Keratinocyte (primary cell): ENCODE measurements at regions not wholly inside any gene's neighbourhood (a gene's known extent, or its start where the extent isn't known, plus 50 kb on each side); places are given as distances from the start of the nearest gene placed in this dataset.

ENCODE experiments used
- DNase-seq: peaks from one replicate; pipeline ENCODE4 v3.0.0-alpha.2; 2011; ENCODE audit warnings: low read depth, missing footprints, low spot score
- FAIRE-seq: peaks from 2 replicates; lab custom pipeline; 2011; peaks lifted over from hg19 to GRCh38; lab: Jason Lieb, UNC
- H2AFZ ChIP-seq: 2 replicates; pipeline ENCODE4 v1.6.0; 2012; ENCODE audit warnings: low read length, control low read depth, inconsistent platforms; ENCODE audit not compliant: control insufficient read depth
- H3K27ac ChIP-seq: 2 replicates; pipeline ENCODE4 v1.5.1; 2011; ENCODE audit warnings: low read length; ENCODE audit not compliant: control insufficient read depth, insufficient read depth
- H3K27me3 ChIP-seq: 3 replicates; pipeline ENCODE4 v1.6.0; 2011; ENCODE audit warnings: low read length; ENCODE audit not compliant: control insufficient read depth, insufficient read depth; ENCODE audit errors: extremely low read depth
- H3K36me3 ChIP-seq, 2 experiments: 2 replicates in 1 of 2; 3 replicates in 1 of 2; pipeline ENCODE4 v1.5.1; 2011; ENCODE audit warnings: low read length in 2 of 2, mild to moderate bottlenecking in 1 of 2; ENCODE audit not compliant: control insufficient read depth in 2 of 2, insufficient read depth in 2 of 2; ENCODE audit errors: extremely low read depth in 1 of 2
- H3K4me1 ChIP-seq: 3 replicates; pipeline ENCODE4 v1.5.1; 2011; ENCODE audit warnings: low read length; ENCODE audit not compliant: control insufficient read depth, insufficient read depth; ENCODE audit errors: extremely low read depth
- H3K4me2 ChIP-seq: 3 replicates; pipeline ENCODE4 v1.6.0; 2011; ENCODE audit warnings: low read depth, low read length; ENCODE audit not compliant: control insufficient read depth, insufficient read depth; ENCODE audit errors: extremely low read depth
- H3K4me3 ChIP-seq, 3 experiments: fragments of 200-600 bp in 1 of 3; sonication (generic) in 1 of 3; 2 replicates in 2 of 3; 3 replicates in 1 of 3; pipeline ENCODE4 v1.5.1; 2011 to 2016; ENCODE audit warnings: low read length in 3 of 3, mild to moderate bottlenecking in 3 of 3, control low read depth in 2 of 3, inconsistent platforms in 1 of 3, low read depth in 1 of 3, mixed read lengths in 1 of 3, mixed run types in 1 of 3, moderate library complexity in 1 of 3; ENCODE audit not compliant: control insufficient read depth in 2 of 3, insufficient read depth in 2 of 3; ENCODE audit errors: extremely low read depth in 1 of 3
- H3K79me2 ChIP-seq: 2 replicates; pipeline ENCODE4 v1.6.0; 2012; ENCODE audit warnings: low read length; ENCODE audit not compliant: control insufficient read depth, insufficient read depth
- H3K9ac ChIP-seq: 3 replicates; pipeline ENCODE4 v1.6.0; 2011; ENCODE audit warnings: low read length; ENCODE audit not compliant: control insufficient read depth, insufficient read depth; ENCODE audit errors: extremely low read depth
- H3K9me1 ChIP-seq: 3 replicates; pipeline ENCODE4 v1.6.0; 2011; ENCODE audit warnings: low read length; ENCODE audit not compliant: control insufficient read depth, insufficient read depth; ENCODE audit errors: extremely low read depth
- H3K9me3 ChIP-seq: 2 replicates; pipeline ENCODE4 v1.5.1; 2012; ENCODE audit warnings: low read depth, low read length; ENCODE audit not compliant: control insufficient read depth
- H4K20me1 ChIP-seq: 3 replicates; pipeline ENCODE4 v1.6.0; 2011; ENCODE audit warnings: low read length; ENCODE audit not compliant: control insufficient read depth, insufficient read depth; ENCODE audit errors: extremely low read depth
- EZH2 ChIP-seq: IDR thresholded peaks from one replicate; pipeline ENCODE4 v1.6.1; 2012; ENCODE audit warnings: inconsistent platforms, mild to moderate bottlenecking, low read length, moderate library complexity
- dilution Hi-C: fragments of 300-500 bp; cut with MboI; formaldehyde crosslinking; loops from one replicate; pipeline ENCODE4 v1.7.0; 2020; ENCODE audit warnings: low sequenced_read_pairs; ENCODE audit not compliant: extremely low pct_ligation_motif_present
- TF ChIP-seq, protein P1 (sequence below), 3 experiments: IDR thresholded peaks in 1 of 3; conservative IDR thresholded peaks in 1 of 3; optimal IDR thresholded peaks in 1 of 3; 2 replicates in 2 of 3; 3 replicates in 1 of 3; pipeline versions ENCODE3 to v1.5.1; 2011; ENCODE audit warnings: low read length in 3 of 3, mild to moderate bottlenecking in 3 of 3, moderate library complexity in 2 of 3, control low read depth in 1 of 3, inconsistent platforms in 1 of 3; ENCODE audit not compliant: insufficient read depth in 2 of 3; ENCODE audit errors: extremely low read depth in 1 of 3

DNA sequence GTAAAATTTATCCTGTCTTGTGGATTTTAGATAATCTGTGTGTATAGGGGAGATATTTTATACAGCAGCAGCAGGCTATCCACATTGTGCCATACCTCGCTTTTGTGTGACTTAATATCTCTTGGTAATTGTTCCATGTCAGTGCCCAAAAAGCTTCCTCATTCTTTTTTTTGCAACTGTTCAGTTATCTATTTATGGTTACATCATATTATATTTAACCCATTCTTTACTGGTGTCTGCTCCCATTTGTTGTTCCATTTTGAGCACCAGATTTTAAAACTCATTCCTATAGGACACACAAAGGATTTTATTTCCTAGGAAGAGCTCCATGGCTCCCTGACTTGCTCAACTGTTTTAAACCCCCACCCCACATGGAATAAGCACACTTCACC is 86.3 kb upstream of the RASGRP1 start:
- no peaks in the 10 kb centered on the region for H3K9me1 ChIP-seq
- H3K4me2 ChIP-seq = peak overlapping the region; percentile 61
- no peak for DNase-seq
- no peak overlapping the region for H2AFZ ChIP-seq
- TF ChIP-seq, protein P1, sequence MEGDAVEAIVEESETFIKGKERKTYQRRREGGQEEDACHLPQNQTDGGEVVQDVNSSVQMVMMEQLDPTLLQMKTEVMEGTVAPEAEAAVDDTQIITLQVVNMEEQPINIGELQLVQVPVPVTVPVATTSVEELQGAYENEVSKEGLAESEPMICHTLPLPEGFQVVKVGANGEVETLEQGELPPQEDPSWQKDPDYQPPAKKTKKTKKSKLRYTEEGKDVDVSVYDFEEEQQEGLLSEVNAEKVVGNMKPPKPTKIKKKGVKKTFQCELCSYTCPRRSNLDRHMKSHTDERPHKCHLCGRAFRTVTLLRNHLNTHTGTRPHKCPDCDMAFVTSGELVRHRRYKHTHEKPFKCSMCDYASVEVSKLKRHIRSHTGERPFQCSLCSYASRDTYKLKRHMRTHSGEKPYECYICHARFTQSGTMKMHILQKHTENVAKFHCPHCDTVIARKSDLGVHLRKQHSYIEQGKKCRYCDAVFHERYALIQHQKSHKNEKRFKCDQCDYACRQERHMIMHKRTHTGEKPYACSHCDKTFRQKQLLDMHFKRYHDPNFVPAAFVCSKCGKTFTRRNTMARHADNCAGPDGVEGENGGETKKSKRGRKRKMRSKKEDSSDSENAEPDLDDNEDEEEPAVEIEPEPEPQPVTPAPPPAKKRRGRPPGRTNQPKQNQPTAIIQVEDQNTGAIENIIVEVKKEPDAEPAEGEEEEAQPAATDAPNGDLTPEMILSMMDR (optimal IDR thresholded peaks at IDR 0.05 in 1 of 3, IDR thresholded peaks at IDR 0.05 in 1 of 3, conservative IDR thresholded peaks at IDR 0.05 in 1 of 3; ENCODE audit: extremely low read depth in 1 of 3, insufficient read depth in 2 of 3, low read length in 3 of 3) = no peak
- no peak for TF ChIP-seq EZH2
- no peaks in the 10 kb centered on the region for H3K27me3 ChIP-seq
- no peak for FAIRE-seq
- H3K36me3 ChIP-seq = no peaks in the 10 kb centered on the region
- no peak overlapping the region for H3K4me3 ChIP-seq
- no peaks in the 10 kb centered on the region for H3K9me3 ChIP-seq
- dilution Hi-C loops = no loop called here
- H3K27ac ChIP-seq = no peak overlapping the region
- H3K4me1 ChIP-seq = peaks cover 28% of the 10 kb centered on the region
- H3K9ac ChIP-seq = no peak overlapping the region
- H4K20me1 ChIP-seq = no peaks in the 10 kb centered on the region
- no peaks in the 10 kb centered on the region for H3K79me2 ChIP-seq

DNA sequence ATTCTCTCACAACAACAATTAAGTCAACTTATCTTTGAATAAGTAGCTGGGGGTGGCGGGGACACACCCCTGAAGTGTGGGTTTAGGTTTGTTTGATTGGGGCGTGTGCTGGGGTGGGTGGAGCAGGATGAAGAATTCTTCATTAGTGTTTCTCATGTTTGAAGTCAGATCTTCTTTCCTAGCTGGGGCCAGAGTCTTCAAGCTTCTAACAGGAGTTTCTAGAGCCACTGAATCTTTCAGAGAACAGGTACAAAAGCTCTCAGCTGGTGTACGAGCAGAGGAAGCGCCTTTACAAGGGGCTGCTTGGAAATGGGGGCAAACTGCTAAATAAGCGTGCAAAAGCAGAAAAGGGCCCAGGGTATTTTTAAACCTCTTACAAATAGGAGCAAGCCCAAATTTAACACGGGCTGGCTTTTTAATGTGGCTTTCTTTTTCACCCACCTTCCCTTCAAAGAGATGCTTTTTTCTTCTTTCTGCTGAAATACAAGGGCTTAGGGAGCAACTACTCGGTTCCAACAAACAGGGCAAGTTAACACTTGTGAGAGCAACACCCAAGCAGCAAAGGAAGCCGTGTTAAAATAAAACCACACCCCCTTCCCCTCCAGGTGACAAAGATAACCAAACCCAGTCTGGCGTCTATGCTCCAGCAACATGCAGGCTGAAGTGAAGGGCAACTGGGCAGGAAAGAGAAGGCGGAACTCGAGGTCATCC is 86.9 kb upstream of the RASGRP1 start:
- FAIRE-seq (peak; percentile 78), DNase-seq (no peak)
- Histone ChIP-seq H3K4me2 (peak overlapping the region; percentile 61), H3K4me1 (peaks cover 28% of the 10 kb centered on the region), H4K20me1 (no peaks in the 10 kb centered on the region), H3K9ac (no peak overlapping the region), H3K79me2 (no peaks in the 10 kb centered on the region), H3K27ac (peak overlapping the region; percentile 3), H3K4me3 (no peak overlapping the region), H3K36me3 (no peaks in the 10 kb centered on the region), H2AFZ (peak overlapping the region; percentile 68), H3K9me3 (no peaks in the 10 kb centered on the region), H3K9me1 (no peaks in the 10 kb centered on the region), H3K27me3 (no peaks in the 10 kb centered on the region)
- TF ChIP-seq EZH2 = no peak
- TF ChIP-seq, protein P1 (optimal IDR thresholded peaks at IDR 0.05 in 1 of 3, IDR thresholded peaks at IDR 0.05 in 1 of 3, conservative IDR thresholded peaks at IDR 0.05 in 1 of 3; ENCODE audit: extremely low read depth in 1 of 3, insufficient read depth in 2 of 3, low read length in 3 of 3) = no peak
- dilution Hi-C loops = no loop called here
